A549 (cell line): ENCODE measurements at regions not wholly inside any gene's neighbourhood (a gene's known extent, or its start where the extent isn't known, plus 50 kb on each side); places are given as distances from the start of the nearest gene placed in this dataset.

Experiments
- ATAC-seq, 2 experiments: fragments of 200-7000 bp in 1 of 2; fragments of >200 bp in 1 of 2; cut with Nextera tagmentation in 1 of 2; cut with Tn5 transposase in 1 of 2; 3 replicates each; pipeline versions ENCODE4 v1.8.0 to v1.9.1; 2018 to 2020; ENCODE audit warnings: mild to moderate bottlenecking in 1 of 2, moderate library complexity in 1 of 2
- CTCF ChIA-PET: fragments of 300-600 bp; sonication (Branson Sonifier 250); formaldehyde crosslinking; extraction: SDS; loops from one replicate; lab custom pipeline; 2021; ENCODE audit warnings: antibody characterized with exemption, inconsistent platforms; lab: Yijun Ruan, JAX
- POLR2A ChIA-PET: fragments of 350-600 bp; formaldehyde crosslinking; extraction: SDS; loops from one replicate; lab custom pipeline; 2021; ENCODE audit warnings: antibody characterized with exemption, inconsistent platforms; lab: Yijun Ruan, JAX
- DNase-seq, 2 experiments: peaks; one replicate each; pipeline versions ENCODE4 v3.0.0 to v3.0.0-alpha.2; 2011 to 2016; ENCODE audit warnings: low read depth in 1 of 2, low spot score in 1 of 2
- FAIRE-seq: peaks from 2 replicates; lab custom pipeline; 2011; peaks lifted over from hg19 to GRCh38; lab: Jason Lieb, UNC
- H3K27ac ChIP-seq, 2 experiments: fragments of >200 bp; sonication (Bioruptor Twin); formaldehyde crosslinking; 3 replicates each; pipeline ENCODE4 v1.5.1; 2016 to 2017
- H3K4me1 ChIP-seq: fragments of >200 bp; sonication (Bioruptor Twin); formaldehyde crosslinking; 3 replicates; pipeline ENCODE4 v1.6.1; 2016
- H3K4me2 ChIP-seq: fragments of >200 bp; sonication (Bioruptor Twin); formaldehyde crosslinking; 3 replicates; pipeline ENCODE4 v1.6.1; 2016
- H3K4me3 ChIP-seq: fragments of >200 bp; sonication (Bioruptor Twin); formaldehyde crosslinking; 3 replicates; pipeline ENCODE4 v1.5.1; 2016
- H3K9me3 ChIP-seq: fragments of >200 bp; sonication (Bioruptor Twin); formaldehyde crosslinking; 3 replicates; pipeline ENCODE4 v1.6.1; 2016
- BHLHE40 ChIP-seq: IDR thresholded peaks from 2 replicates; pipeline ENCODE4 v1.6.1; 2012; ENCODE audit warnings: low read depth, low read length, inconsistent platforms
- CEBPB ChIP-seq, 2 experiments: fragments of >200 bp in 1 of 2; sonication (Bioruptor Twin) in 1 of 2; formaldehyde crosslinking in 1 of 2; IDR thresholded peaks; 2 replicates each; pipeline ENCODE4 v1.6.1; 2012 to 2016
- EHMT2 ChIP-seq: fragments of 200-600 bp; sonication (generic); IDR thresholded peaks from 2 replicates; pipeline ENCODE4 v1.6.1; 2016; ENCODE audit warnings: antibody characterized with exemption, low read depth, mild to moderate bottlenecking, moderate library complexity
- ESRRA ChIP-seq: fragments of 150-350 bp; IDR thresholded peaks from 2 replicates; pipeline ENCODE4 v1.6.1; 2014; ENCODE audit warnings: mild to moderate bottlenecking, low read length, borderline replicate concordance
- FOSB ChIP-seq: fragments of 250-450 bp; sonication (Bioruptor Pico); IDR thresholded peaks from 2 replicates; pipeline ENCODE4 v1.5.0; 2020; ENCODE audit warnings: mild to moderate bottlenecking, moderate library complexity
- HEYL ChIP-seq: fragments of 250-450 bp; sonication (Bioruptor Pico); IDR thresholded peaks from 2 replicates; pipeline ENCODE4 v1.8.0; 2021; ENCODE audit warnings: mild to moderate bottlenecking, moderate library complexity
- JUN ChIP-seq, 2 experiments: fragments of >200 bp; sonication (Bioruptor Twin); formaldehyde crosslinking; IDR thresholded peaks; 2 replicates in 1 of 2; 3 replicates in 1 of 2; pipeline ENCODE4 v1.6.1; 2016 to 2017
- JUNB ChIP-seq: fragments of >200 bp; sonication (Bioruptor Twin); formaldehyde crosslinking; IDR thresholded peaks from 2 replicates; pipeline ENCODE4 v1.6.1; 2016
- KDM1A ChIP-seq: fragments of 200-600 bp; sonication (generic); IDR thresholded peaks from 2 replicates; pipeline ENCODE4 v1.6.1; 2016; ENCODE audit warnings: low read depth, mild to moderate bottlenecking
- MAZ ChIP-seq: fragments of 150-350 bp; IDR thresholded peaks from 2 replicates; pipeline ENCODE4 v1.6.1; 2014; ENCODE audit warnings: antibody characterized with exemption, low read depth, low read length, borderline replicate concordance
- NFE2L2 ChIP-seq: fragments of 150-350 bp; conservative IDR thresholded peaks from 2 replicates; pipeline ENCODE4 v1.6.1; 2014; ENCODE audit warnings: low read length
- NR3C1 ChIP-seq: fragments of >200 bp; sonication (Bioruptor Twin); formaldehyde crosslinking; IDR thresholded peaks from 3 replicates; pipeline ENCODE4 v1.6.1; 2017
- RCOR1 ChIP-seq: fragments of 150-350 bp; IDR thresholded peaks from 2 replicates; pipeline ENCODE4 v1.6.1; 2014; ENCODE audit warnings: antibody characterized with exemption, low read length, low read depth
- RFX5 ChIP-seq: fragments of 450-650 bp; IDR thresholded peaks from 2 replicates; pipeline ENCODE4 v1.7.1; 2014; ENCODE audit warnings: antibody characterized with exemption, mild to moderate bottlenecking, moderate library complexity
- TFCP2L1 ChIP-seq: fragments of 250-450 bp; sonication (Bioruptor Pico); IDR thresholded peaks from 2 replicates; pipeline ENCODE4 v1.5.0; 2021; ENCODE audit warnings: mild to moderate bottlenecking
- TP53 ChIP-seq: fragments of 250-450 bp; sonication (Bioruptor Pico); IDR thresholded peaks from 2 replicates; pipeline ENCODE4 v1.5.0; 2021; ENCODE audit warnings: mild to moderate bottlenecking, moderate library complexity
- ZFP36 ChIP-seq: fragments of 450-650 bp; IDR thresholded peaks from 2 replicates; pipeline ENCODE4 v1.6.1; 2014; ENCODE audit warnings: borderline replicate concordance; ENCODE audit not compliant: partially characterized antibody
- WGBS: methylation state at CpG from one replicate; pipeline ENCODE4 v1.1.6; 2017; ENCODE audit errors: missing lambda C conversion rate; 5-methylcytosine and 5-hydroxymethylcytosine counted together
- TF ChIP-seq, protein P1 (sequence below): fragments of >200 bp; sonication (Bioruptor Twin); formaldehyde crosslinking; IDR thresholded peaks from 3 replicates; pipeline ENCODE4 v1.5.1; 2016
- TF ChIP-seq, protein P2 (sequence below): fragments of 450-650 bp; IDR thresholded peaks from 2 replicates; pipeline ENCODE4 v1.6.1; 2014; ENCODE audit warnings: antibody characterized with exemption
- TF ChIP-seq, protein P3 (sequence below): fragments of 250-450 bp; sonication (Bioruptor Pico); IDR thresholded peaks from 2 replicates; pipeline ENCODE4 v1.5.0; 2021; ENCODE audit warnings: mild to moderate bottlenecking, moderate library complexity, borderline replicate concordance
- TF ChIP-seq, protein P4 (sequence below): IDR thresholded peaks from 2 replicates; pipeline ENCODE4 v1.6.1; 2012
- TF ChIP-seq, protein P5 (sequence below): IDR thresholded peaks from 2 replicates; pipeline ENCODE4 v1.6.1; 2012
- TF ChIP-seq, protein P6 (sequence below): IDR thresholded peaks from 2 replicates; pipeline ENCODE4 v1.6.1; 2012; ENCODE audit warnings: low read depth, borderline replicate concordance

DNA sequence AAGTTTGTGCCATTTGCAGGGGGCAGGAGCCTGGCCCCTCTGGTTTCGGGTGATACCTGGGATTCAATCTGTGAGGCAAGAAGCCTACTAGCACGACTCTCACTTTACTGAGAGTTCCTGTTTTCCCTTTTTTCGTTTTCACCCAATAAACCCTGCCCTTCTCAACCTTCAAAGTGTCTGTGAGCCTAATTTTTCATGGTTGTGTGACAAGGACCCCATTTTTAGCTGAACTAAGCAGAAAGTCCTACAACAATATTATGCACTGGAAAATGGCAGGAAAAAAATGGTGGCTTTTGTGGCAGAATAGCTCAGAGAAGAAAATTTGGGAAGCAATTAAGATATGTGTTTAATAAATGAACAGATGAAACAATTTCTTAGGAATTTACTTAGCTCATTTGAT lies 432.1 kb downstream of the C12orf50 start (continued):
- TF ChIP-seq, protein P1, sequence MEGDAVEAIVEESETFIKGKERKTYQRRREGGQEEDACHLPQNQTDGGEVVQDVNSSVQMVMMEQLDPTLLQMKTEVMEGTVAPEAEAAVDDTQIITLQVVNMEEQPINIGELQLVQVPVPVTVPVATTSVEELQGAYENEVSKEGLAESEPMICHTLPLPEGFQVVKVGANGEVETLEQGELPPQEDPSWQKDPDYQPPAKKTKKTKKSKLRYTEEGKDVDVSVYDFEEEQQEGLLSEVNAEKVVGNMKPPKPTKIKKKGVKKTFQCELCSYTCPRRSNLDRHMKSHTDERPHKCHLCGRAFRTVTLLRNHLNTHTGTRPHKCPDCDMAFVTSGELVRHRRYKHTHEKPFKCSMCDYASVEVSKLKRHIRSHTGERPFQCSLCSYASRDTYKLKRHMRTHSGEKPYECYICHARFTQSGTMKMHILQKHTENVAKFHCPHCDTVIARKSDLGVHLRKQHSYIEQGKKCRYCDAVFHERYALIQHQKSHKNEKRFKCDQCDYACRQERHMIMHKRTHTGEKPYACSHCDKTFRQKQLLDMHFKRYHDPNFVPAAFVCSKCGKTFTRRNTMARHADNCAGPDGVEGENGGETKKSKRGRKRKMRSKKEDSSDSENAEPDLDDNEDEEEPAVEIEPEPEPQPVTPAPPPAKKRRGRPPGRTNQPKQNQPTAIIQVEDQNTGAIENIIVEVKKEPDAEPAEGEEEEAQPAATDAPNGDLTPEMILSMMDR = no peak
- no peak for TF ChIP-seq RCOR1
- TF ChIP-seq MAZ = no peak
- TF ChIP-seq, all 56 proteins: peak for 2

DNA sequence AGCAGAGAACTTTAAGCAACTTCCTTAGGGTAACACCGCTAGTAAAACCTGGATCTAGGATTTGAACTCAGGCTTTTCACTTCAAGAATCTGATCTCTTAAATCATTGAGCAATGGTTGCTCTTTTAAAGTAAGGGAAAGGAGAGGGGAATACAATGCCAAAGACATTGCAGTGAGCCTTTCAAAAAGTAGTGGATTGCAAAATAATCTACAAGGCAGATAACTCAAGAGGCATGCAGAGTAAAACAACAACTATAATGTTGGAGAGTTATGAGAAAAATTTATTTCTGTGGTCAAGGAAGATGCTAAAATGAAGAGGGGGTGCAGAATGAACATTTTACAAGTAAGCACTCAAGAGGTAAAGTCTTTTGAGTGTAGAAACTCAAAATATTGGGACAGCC lies 432.6 kb downstream of the C12orf50 start:
- ChIA-PET CTCF (no interaction called here), POLR2A (no interaction called here)
- Histone ChIP-seq H3K27ac (no peak overlapping the region), H3K4me3 (no peak overlapping the region), H3K9me3 (no peaks in the 10 kb centered on the region), H3K4me1 (0 out of 3 replicates have a peak, but pooled peaks cover 4% of the 10 kb centered on the region), H3K4me2 (no peak overlapping the region)
- 89% methylated on average over 1 of the region's 1 CpG for WGBS
- DNase-seq (no peak), FAIRE-seq (no peak), ATAC-seq (no peak)
- TF ChIP-seq, protein P2, sequence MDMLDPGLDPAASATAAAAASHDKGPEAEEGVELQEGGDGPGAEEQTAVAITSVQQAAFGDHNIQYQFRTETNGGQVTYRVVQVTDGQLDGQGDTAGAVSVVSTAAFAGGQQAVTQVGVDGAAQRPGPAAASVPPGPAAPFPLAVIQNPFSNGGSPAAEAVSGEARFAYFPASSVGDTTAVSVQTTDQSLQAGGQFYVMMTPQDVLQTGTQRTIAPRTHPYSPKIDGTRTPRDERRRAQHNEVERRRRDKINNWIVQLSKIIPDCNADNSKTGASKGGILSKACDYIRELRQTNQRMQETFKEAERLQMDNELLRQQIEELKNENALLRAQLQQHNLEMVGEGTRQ = no peak
- no peak for TF ChIP-seq NR3C1
- TF ChIP-seq, protein P3, sequence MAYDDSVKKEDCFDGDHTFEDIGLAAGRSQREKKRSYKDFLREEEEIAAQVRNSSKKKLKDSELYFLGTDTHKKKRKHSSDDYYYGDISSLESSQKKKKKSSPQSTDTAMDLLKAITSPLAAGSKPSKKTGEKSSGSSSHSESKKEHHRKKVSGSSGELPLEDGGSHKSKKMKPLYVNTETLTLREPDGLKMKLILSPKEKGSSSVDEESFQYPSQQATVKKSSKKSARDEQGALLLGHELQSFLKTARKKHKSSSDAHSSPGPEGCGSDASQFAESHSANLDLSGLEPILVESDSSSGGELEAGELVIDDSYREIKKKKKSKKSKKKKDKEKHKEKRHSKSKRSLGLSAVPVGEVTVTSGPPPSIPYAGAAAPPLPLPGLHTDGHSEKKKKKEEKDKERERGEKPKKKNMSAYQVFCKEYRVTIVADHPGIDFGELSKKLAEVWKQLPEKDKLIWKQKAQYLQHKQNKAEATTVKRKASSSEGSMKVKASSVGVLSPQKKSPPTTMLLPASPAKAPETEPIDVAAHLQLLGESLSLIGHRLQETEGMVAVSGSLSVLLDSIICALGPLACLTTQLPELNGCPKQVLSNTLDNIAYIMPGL (CRISPR knock-in tag) = no peak
- no peak for TF ChIP-seq FOSB (CRISPR knock-in tag)
- no peak for TF ChIP-seq NFE2L2
- no peak for TF ChIP-seq CEBPB (IDR thresholded peaks at IDR 0.05)
- TF ChIP-seq HEYL = no peak
- no peak for TF ChIP-seq BHLHE40
- TF ChIP-seq, protein P4, sequence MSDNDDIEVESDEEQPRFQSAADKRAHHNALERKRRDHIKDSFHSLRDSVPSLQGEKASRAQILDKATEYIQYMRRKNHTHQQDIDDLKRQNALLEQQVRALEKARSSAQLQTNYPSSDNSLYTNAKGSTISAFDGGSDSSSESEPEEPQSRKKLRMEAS = no peak
- no peak for TF ChIP-seq EHMT2
- TF ChIP-seq, protein P1 = no peak
- TF ChIP-seq ZFP36 = no peak
- TF ChIP-seq, protein P5, sequence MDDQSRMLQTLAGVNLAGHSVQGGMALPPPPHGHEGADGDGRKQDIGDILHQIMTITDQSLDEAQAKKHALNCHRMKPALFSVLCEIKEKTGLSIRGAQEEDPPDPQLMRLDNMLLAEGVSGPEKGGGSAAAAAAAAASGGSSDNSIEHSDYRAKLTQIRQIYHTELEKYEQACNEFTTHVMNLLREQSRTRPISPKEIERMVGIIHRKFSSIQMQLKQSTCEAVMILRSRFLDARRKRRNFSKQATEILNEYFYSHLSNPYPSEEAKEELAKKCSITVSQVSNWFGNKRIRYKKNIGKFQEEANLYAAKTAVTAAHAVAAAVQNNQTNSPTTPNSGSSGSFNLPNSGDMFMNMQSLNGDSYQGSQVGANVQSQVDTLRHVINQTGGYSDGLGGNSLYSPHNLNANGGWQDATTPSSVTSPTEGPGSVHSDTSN = no peak

DNA sequence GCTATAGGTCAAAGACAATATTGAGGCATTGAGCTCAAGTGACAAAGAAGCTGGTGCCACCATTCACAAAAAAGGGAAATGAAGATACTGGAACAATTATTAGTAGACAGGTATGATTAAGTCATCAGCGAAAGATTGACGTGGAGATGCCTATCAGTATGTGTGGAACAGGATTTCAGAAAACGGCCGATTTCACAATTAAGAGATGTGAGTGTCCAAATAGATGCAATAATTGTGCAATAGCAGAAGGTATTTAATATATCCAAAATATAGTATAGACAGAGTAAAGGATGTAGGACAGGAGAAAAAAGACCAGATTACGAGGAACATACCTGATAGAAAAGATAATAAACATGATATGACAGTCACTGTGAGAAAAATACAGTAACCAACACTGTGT lies 433.1 kb downstream of the C12orf50 start:
- Histone ChIP-seq H3K27ac (no peak overlapping the region), H3K4me1 (0 out of 3 replicates have a peak, but pooled peaks cover 4% of the 10 kb centered on the region), H3K4me3 (no peak overlapping the region), H3K9me3 (no peaks in the 10 kb centered on the region), H3K4me2 (no peak overlapping the region)
- ChIA-PET CTCF (interaction anchor here (0.6 to 0.7 kb wide), 2 partner anchors 644 to 1149 kb away, joined by 3 read pairs; no protein-coding TSS in a partner anchor), POLR2A (no interaction called here)
- DNase-seq (no peak), FAIRE-seq (no peak), ATAC-seq (no peak)
- WGBS = 75% methylated on average over 5 of the region's 5 CpGs
- no peak for TF ChIP-seq RFX5
- TF ChIP-seq JUNB = no peak
- TF ChIP-seq KDM1A = no peak
- TF ChIP-seq ESRRA = no peak
- TF ChIP-seq, protein P1 = no peak
- TF ChIP-seq ZFP36 = no peak
- TF ChIP-seq, protein P6, sequence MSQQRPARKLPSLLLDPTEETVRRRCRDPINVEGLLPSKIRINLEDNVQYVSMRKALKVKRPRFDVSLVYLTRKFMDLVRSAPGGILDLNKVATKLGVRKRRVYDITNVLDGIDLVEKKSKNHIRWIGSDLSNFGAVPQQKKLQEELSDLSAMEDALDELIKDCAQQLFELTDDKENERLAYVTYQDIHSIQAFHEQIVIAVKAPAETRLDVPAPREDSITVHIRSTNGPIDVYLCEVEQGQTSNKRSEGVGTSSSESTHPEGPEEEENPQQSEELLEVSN = no peak
- no peak for TF ChIP-seq JUN (IDR thresholded peaks at IDR 0.05)
- TF ChIP-seq, protein P2 = no peak
- TF ChIP-seq TFCP2L1 (CRISPR knock-in tag) = no peak
- no peak for TF ChIP-seq BHLHE40
- TF ChIP-seq TP53 (CRISPR knock-in tag) = no peak
